ENCODE measurements at regions not wholly inside any gene's neighbourhood (a gene's known extent, or its start where the extent isn't known, plus 50 kb on each side); places are given as distances from the start of the nearest gene placed in this dataset.

- H3K27ac ChIP-seq (ENCODE audit: low read depth, low read length): no peak overlapping the region
- H3K79me2 ChIP-seq (ENCODE audit: control insufficient read depth, insufficient read depth, low read length): no peaks in the 10 kb centered on the region
- H3K27me3 ChIP-seq (ENCODE audit: insufficient read depth, low read length, poor library complexity): no peaks in the 10 kb centered on the region
- H2BK15ac ChIP-seq (replicated peaks; ENCODE audit: low read depth): no peak overlapping the region
- no peak overlapping the region for H4K5ac ChIP-seq (ENCODE audit: low read length)
- H3K4ac ChIP-seq (ENCODE audit: low read depth, low read length): no peak overlapping the region
- no peak overlapping the region for H3K23ac ChIP-seq (ENCODE audit: low read length)
- H3K4me3 ChIP-seq (ENCODE audit: low read length): no peak overlapping the region
- H3K56ac ChIP-seq (ENCODE audit: low read length): no peak overlapping the region
- H2BK5ac ChIP-seq (ENCODE audit: low read length): no peak overlapping the region
- H3K4me2 ChIP-seq (ENCODE audit: low read length): no peak overlapping the region
- no peaks in the 10 kb centered on the region for H3K36me3 ChIP-seq (ENCODE audit: control insufficient read depth, insufficient read depth, low read length)
- no peak overlapping the region for H3K9ac ChIP-seq (ENCODE audit: low read length)
- no peaks in the 10 kb centered on the region for H3K79me1 ChIP-seq (ENCODE audit: low read length)
- H4K8ac ChIP-seq (ENCODE audit: low read depth, low read length): no peak overlapping the region
- H2AK5ac ChIP-seq (ENCODE audit: low read length): no peak overlapping the region
- no peak overlapping the region for H2BK120ac ChIP-seq (ENCODE audit: low read depth, low read length)
- DNase-seq: no peak
- H3K18ac ChIP-seq (ENCODE audit: low read length): no peak overlapping the region
- H3K4me1 ChIP-seq (ENCODE audit: control insufficient read depth, low read depth, low read length): no peaks in the 10 kb centered on the region
- no CpG with 5 or more reads among the region's 7 CpGs for WGBS (ENCODE audit: extremely low coverage, insufficient coverage, low lambda C conversion rate)
Observed at GRCh38 chr11:131240421-131240820, 130.0 kb upstream of the NTM start.

- Histone ChIP-seq H2BK15ac (replicated peaks; ENCODE audit: low read depth) (no peak overlapping the region), H3K27ac (ENCODE audit: low read depth, low read length) (no peak overlapping the region), H2BK5ac (ENCODE audit: low read length) (no peak overlapping the region), H3K79me2 (ENCODE audit: control insufficient read depth, insufficient read depth, low read length) (no peaks in the 10 kb centered on the region), H3K27me3 (ENCODE audit: insufficient read depth, low read length, poor library complexity) (no peaks in the 10 kb centered on the region), H3K56ac (ENCODE audit: low read length) (no peak overlapping the region), H2BK120ac (ENCODE audit: low read depth, low read length) (no peak overlapping the region), H4K5ac (ENCODE audit: low read length) (no peak overlapping the region), H3K4me3 (ENCODE audit: low read length) (no peak overlapping the region), H3K18ac (ENCODE audit: low read length) (no peak overlapping the region), H3K23ac (ENCODE audit: low read length) (no peak overlapping the region), H3K79me1 (ENCODE audit: low read length) (no peaks in the 10 kb centered on the region), H3K4me2 (ENCODE audit: low read length) (no peak overlapping the region), H3K36me3 (ENCODE audit: control insufficient read depth, insufficient read depth, low read length) (no peaks in the 10 kb centered on the region), H3K4me1 (ENCODE audit: control insufficient read depth, low read depth, low read length) (peaks cover 4% of the 10 kb centered on the region), H2AK5ac (ENCODE audit: low read length) (no peak overlapping the region), H3K4ac (ENCODE audit: low read depth, low read length) (no peak overlapping the region), H3K9ac (ENCODE audit: low read length) (no peak overlapping the region), H4K8ac (ENCODE audit: low read depth, low read length) (no peak overlapping the region)
- no CpG with 5 or more reads among the region's 1 CpG for WGBS (ENCODE audit: extremely low coverage, insufficient coverage, low lambda C conversion rate)
- no peak for DNase-seq
Observed at GRCh38 chr11:131242476-131243000, 127.9 kb upstream of the NTM start.

GRCh38 chr11:131246156-131246555, 124.3 kb upstream of the NTM start:
- Histone ChIP-seq H3K4me3 (ENCODE audit: low read length) (no peak overlapping the region), H3K18ac (ENCODE audit: low read length) (no peak overlapping the region), H3K4me1 (ENCODE audit: control insufficient read depth, low read depth, low read length) (peaks cover 4% of the 10 kb centered on the region), H3K4ac (ENCODE audit: low read depth, low read length) (no peak overlapping the region), H4K5ac (ENCODE audit: low read length) (no peak overlapping the region), H2AK5ac (ENCODE audit: low read length) (no peak overlapping the region), H3K36me3 (ENCODE audit: control insufficient read depth, insufficient read depth, low read length) (no peaks in the 10 kb centered on the region), H3K27ac (ENCODE audit: low read depth, low read length) (peak overlapping the region; percentile 9), H3K23ac (ENCODE audit: low read length) (no peak overlapping the region), H2BK5ac (ENCODE audit: low read length) (no peak overlapping the region), H3K4me2 (ENCODE audit: low read length) (no peak overlapping the region), H3K79me2 (ENCODE audit: control insufficient read depth, insufficient read depth, low read length) (no peaks in the 10 kb centered on the region), H2BK120ac (ENCODE audit: low read depth, low read length) (no peak overlapping the region), H3K56ac (ENCODE audit: low read length) (no peak overlapping the region), H4K8ac (ENCODE audit: low read depth, low read length) (no peak overlapping the region), H3K9ac (ENCODE audit: low read length) (no peak overlapping the region), H3K27me3 (ENCODE audit: insufficient read depth, low read length, poor library complexity) (no peaks in the 10 kb centered on the region), H3K79me1 (ENCODE audit: low read length) (no peaks in the 10 kb centered on the region), H2BK15ac (replicated peaks; ENCODE audit: low read depth) (no peak overlapping the region)
- no CpG with 5 or more reads among the region's 3 CpGs for WGBS (ENCODE audit: extremely low coverage, insufficient coverage, low lambda C conversion rate)
- DNase-seq: peak; percentile 97

GRCh38 chr11:131246663-131247062, 123.8 kb upstream of the NTM start:
- Histone ChIP-seq H3K23ac (ENCODE audit: low read length) (peak overlapping the region; percentile 16), H3K79me2 (ENCODE audit: control insufficient read depth, insufficient read depth, low read length) (no peaks in the 10 kb centered on the region), H3K56ac (ENCODE audit: low read length) (peak overlapping the region; percentile 73), H3K9ac (ENCODE audit: low read length) (peak overlapping the region; percentile 35), H2BK5ac (ENCODE audit: low read length) (peak overlapping the region; percentile 7), H3K18ac (ENCODE audit: low read length) (no peak overlapping the region), H4K5ac (ENCODE audit: low read length) (no peak overlapping the region), H3K27ac (ENCODE audit: low read depth, low read length) (peak overlapping the region; percentile 9), H3K4me3 (ENCODE audit: low read length) (no peak overlapping the region), H3K4me2 (ENCODE audit: low read length) (peak overlapping the region; percentile 56), H2BK15ac (replicated peaks; ENCODE audit: low read depth) (no peak overlapping the region), H2BK120ac (ENCODE audit: low read depth, low read length) (no peak overlapping the region), H3K4me1 (ENCODE audit: control insufficient read depth, low read depth, low read length) (peaks cover 4% of the 10 kb centered on the region), H2AK5ac (ENCODE audit: low read length) (no peak overlapping the region), H3K79me1 (ENCODE audit: low read length) (no peaks in the 10 kb centered on the region), H4K8ac (ENCODE audit: low read depth, low read length) (no peak overlapping the region), H3K36me3 (ENCODE audit: control insufficient read depth, insufficient read depth, low read length) (no peaks in the 10 kb centered on the region), H3K27me3 (ENCODE audit: insufficient read depth, low read length, poor library complexity) (no peaks in the 10 kb centered on the region), H3K4ac (ENCODE audit: low read depth, low read length) (no peak overlapping the region)
- no CpG with 5 or more reads among the region's 15 CpGs for WGBS (ENCODE audit: extremely low coverage, insufficient coverage, low lambda C conversion rate)
- peak; percentile 91 for DNase-seq

- no peak overlapping the region for H3K4me3 ChIP-seq (ENCODE audit: low read length)
- peaks cover 7% of the 10 kb centered on the region for H3K4me1 ChIP-seq (ENCODE audit: control insufficient read depth, low read depth, low read length)
- no peak overlapping the region for H4K8ac ChIP-seq (ENCODE audit: low read depth, low read length)
- no peak overlapping the region for H2BK15ac ChIP-seq (replicated peaks; ENCODE audit: low read depth)
- no peaks in the 10 kb centered on the region for H3K79me1 ChIP-seq (ENCODE audit: low read length)
- no CpG with 5 or more reads among the region's 2 CpGs for WGBS (ENCODE audit: extremely low coverage, insufficient coverage, low lambda C conversion rate)
- H3K4ac ChIP-seq (ENCODE audit: low read depth, low read length): peak overlapping the region; percentile 8
- no peak overlapping the region for H2BK5ac ChIP-seq (ENCODE audit: low read length)
- no peaks in the 10 kb centered on the region for H3K36me3 ChIP-seq (ENCODE audit: control insufficient read depth, insufficient read depth, low read length)
- no peak overlapping the region for H4K5ac ChIP-seq (ENCODE audit: low read length)
- no peaks in the 10 kb centered on the region for H3K27me3 ChIP-seq (ENCODE audit: insufficient read depth, low read length, poor library complexity)
- no peak overlapping the region for H3K9ac ChIP-seq (ENCODE audit: low read length)
- H3K27ac ChIP-seq (ENCODE audit: low read depth, low read length): no peak overlapping the region
- no peak for DNase-seq
- no peak overlapping the region for H3K23ac ChIP-seq (ENCODE audit: low read length)
- no peak overlapping the region for H2AK5ac ChIP-seq (ENCODE audit: low read length)
- peak overlapping the region; percentile 3 for H3K18ac ChIP-seq (ENCODE audit: low read length)
- H2BK120ac ChIP-seq (ENCODE audit: low read depth, low read length): no peak overlapping the region
- H3K79me2 ChIP-seq (ENCODE audit: control insufficient read depth, insufficient read depth, low read length): no peaks in the 10 kb centered on the region
- H3K56ac ChIP-seq (ENCODE audit: low read length): peak overlapping the region; percentile 9
- H3K4me2 ChIP-seq (ENCODE audit: low read length): no peak overlapping the region
Observed at GRCh38 chr11:131248588-131248987, 121.8 kb upstream of the NTM start.

- Histone ChIP-seq H3K36me3 (ENCODE audit: control insufficient read depth, insufficient read depth, low read length) (no peaks in the 10 kb centered on the region), H2AK5ac (ENCODE audit: low read length) (no peak overlapping the region), H3K4ac (ENCODE audit: low read depth, low read length) (peak overlapping the region; percentile 95), H2BK120ac (ENCODE audit: low read depth, low read length) (peak overlapping the region; percentile 96), H3K79me2 (ENCODE audit: control insufficient read depth, insufficient read depth, low read length) (no peaks in the 10 kb centered on the region), H3K18ac (ENCODE audit: low read length) (peak overlapping the region; percentile 99), H3K27ac (ENCODE audit: low read depth, low read length) (peak overlapping the region; percentile 97), H3K56ac (ENCODE audit: low read length) (peak overlapping the region; percentile 88), H2BK5ac (ENCODE audit: low read length) (peak overlapping the region; percentile 82), H3K4me1 (ENCODE audit: control insufficient read depth, low read depth, low read length) (peaks cover 3% of the 10 kb centered on the region), H3K79me1 (ENCODE audit: low read length) (no peaks in the 10 kb centered on the region), H3K4me2 (ENCODE audit: low read length) (peak overlapping the region; percentile 43), H2BK15ac (replicated peaks; ENCODE audit: low read depth) (no peak overlapping the region), H3K4me3 (ENCODE audit: low read length) (no peak overlapping the region), H3K9ac (ENCODE audit: low read length) (peak overlapping the region; percentile 57), H3K23ac (ENCODE audit: low read length) (no peak overlapping the region), H4K5ac (ENCODE audit: low read length) (peak overlapping the region; percentile 5), H4K8ac (ENCODE audit: low read depth, low read length) (no peak overlapping the region), H3K27me3 (ENCODE audit: insufficient read depth, low read length, poor library complexity) (no peaks in the 10 kb centered on the region)
- peak; percentile 96 for DNase-seq
- no CpG with 5 or more reads among the region's 5 CpGs for WGBS (ENCODE audit: extremely low coverage, insufficient coverage, low lambda C conversion rate)
Observed at GRCh38 chr11:131253142-131253655, 117.2 kb upstream of the NTM start.

All from mesendoderm (in vitro differentiated cells).